C4-2B (cell line): ENCODE measurements at regions not wholly inside any gene's neighbourhood (a gene's known extent, or its start where the extent isn't known, plus 50 kb on each side); places are given as distances from the start of the nearest gene placed in this dataset.
"Not testable (repeated sequence)": the region's sequence is repeated elsewhere in the genome, so short reads cannot be mapped to it uniquely, and the experiment has no call there.

Experiments used
- H3K27ac ChIP-seq: fragments of 450-650 bp; 2 replicates; pipeline ENCODE4 v1.5.1; 2017
- CTCF ChIP-seq: fragments of 450-650 bp; conservative IDR thresholded peaks from 2 replicates; pipeline ENCODE4 v1.5.1; 2017; ENCODE audit warnings: mild to moderate bottlenecking
- ZFX ChIP-seq: fragments of 450-650 bp; IDR thresholded peaks from 2 replicates; pipeline ENCODE4 v1.6.1; 2017

GRCh38 chr18:8920856-8921787 is 181.4 kb upstream of the NDUFV2 start:
- H3K27ac ChIP-seq: not testable (repeated sequence)
- peak; percentile 18; the same call in 1 of the 2 replicates for TF ChIP-seq CTCF

- TF ChIP-seq CTCF (no peak), ZFX (no peak)
- H3K27ac ChIP-seq: no peak overlapping the region
Measured at GRCh38 chr18:8926464-8926863, 176.0 kb upstream of the NDUFV2 start.

- TF ChIP-seq CTCF (no peak), ZFX (no peak)
- H3K27ac ChIP-seq: no peak overlapping the region
Measured at GRCh38 chr18:8928044-8928443, 174.5 kb upstream of the NDUFV2 start.

GRCh38 chr18:8928847-8929780 is 173.4 kb upstream of the NDUFV2 start:
- H3K27ac ChIP-seq: no peak overlapping the region
- TF ChIP-seq CTCF: no peak
- TF ChIP-seq ZFX: no peak

- TF ChIP-seq CTCF: no peak
- no peak overlapping the region for H3K27ac ChIP-seq
Measured at GRCh38 chr18:8930990-8931616, 171.4 kb upstream of the NDUFV2 start.

- TF ChIP-seq ZFX: no peak
- no peak for TF ChIP-seq CTCF
- H3K27ac ChIP-seq: no peak overlapping the region
Measured at GRCh38 chr18:8932866-8933265, 169.6 kb upstream of the NDUFV2 start.
